Upper lobe of left lung (tissue), 4 donors: ENCODE measurements at regions not wholly inside any gene's neighbourhood (a gene's known extent, or its start where the extent isn't known, plus 50 kb on each side); places are given as distances from the start of the nearest gene placed in this dataset.

ENCODE experiments used
- CTCF ChIP-seq, 6 experiments: fragments of 450-650 bp in 4 of 6; fragments of 200-600 bp in 2 of 6; sonication (generic) in 2 of 6; IDR thresholded peaks; one replicate each; pipeline ENCODE4 v1.5.1; 2016 to 2019; ENCODE audit warnings: antibody characterized with exemption in 6 of 6
- POLR2A ChIP-seq, 4 donors: fragments of 450-650 bp; IDR thresholded peaks; one replicate each; pipeline ENCODE4 v1.5.1; 2016 to 2017; ENCODE audit warnings: antibody characterized with exemption in 4 of 4, mild to moderate bottlenecking in 2 of 4

DNA sequence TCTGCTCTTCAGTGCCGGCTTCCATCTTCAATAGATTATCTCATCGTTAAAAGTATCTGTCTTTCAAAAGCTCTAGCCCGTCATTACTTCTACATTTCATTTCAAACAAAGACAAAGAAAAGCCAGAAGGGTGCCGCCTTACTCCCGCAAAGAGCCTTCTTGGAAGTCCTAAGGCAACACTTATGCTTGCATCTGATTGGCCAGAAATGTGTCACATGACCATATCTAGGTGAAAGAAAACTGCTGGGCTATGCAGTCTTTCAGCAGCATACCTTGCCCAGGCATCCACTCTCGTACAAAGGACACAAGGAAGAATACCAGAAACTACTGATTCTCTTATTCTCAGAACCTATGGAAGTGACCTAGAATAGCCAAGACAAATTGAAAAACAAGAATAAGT, 217.1 kb upstream of the SLC35G4 start:
- TF ChIP-seq CTCF (IDR thresholded peaks at IDR 0.05) (no peak), POLR2A (IDR thresholded peaks at IDR 0.05) (no peak)
